B cell (primary cell): ENCODE measurements at regions not wholly inside any gene's neighbourhood (a gene's known extent, or its start where the extent isn't known, plus 50 kb on each side); places are given as distances from the start of the nearest gene placed in this dataset.

Source experiments
- ATAC-seq: fragments of 200-7000 bp; cut with Tn5 transposase; one replicate; pipeline ENCODE4 v1.10.0; 2021; ENCODE audit warnings: low read depth, mild to moderate bottlenecking, moderate number of reproducible peaks, moderate library complexity
- CTCF ChIA-PET: fragments of 350-600 bp; sonication (Branson Sonifier 250); formaldehyde crosslinking; loops from one replicate; lab custom pipeline; 2021; ENCODE audit warnings: antibody characterized with exemption, inconsistent platforms; lab: Charles Lee
- POLR2A ChIA-PET: fragments of 350-600 bp; sonication (Branson Sonifier 250); formaldehyde crosslinking; loops from one replicate; lab custom pipeline; 2021; ENCODE audit warnings: antibody characterized with exemption; lab: Charles Lee
- DNase-seq: peaks from one replicate; pipeline ENCODE4 v3.0.0; 2013
- H2AFZ ChIP-seq: 2 replicates; pipeline ENCODE4 v1.6.1; 2012; ENCODE audit warnings: mild to moderate bottlenecking, low read depth, low read length; ENCODE audit not compliant: insufficient read depth, poor library complexity, severe bottlenecking
- H3K27ac ChIP-seq, 2 donors: 1 replicate in 1 of 2; 2 replicates in 1 of 2; pipeline ENCODE4 v1.5.1; 2012 to 2013; ENCODE audit warnings: low read length in 2 of 2, mild to moderate bottlenecking in 2 of 2, moderate library complexity in 1 of 2
- H3K27me3 ChIP-seq, 4 experiments: fragments of 200-600 bp in 1 of 4; sonication (generic) in 1 of 4; replicated peaks in 1 of 4; 1 replicate in 2 of 4; 2 replicates in 2 of 4; pipeline versions ENCODE4 v1.6.1 to v1.7.0; 2013 to 2016; ENCODE audit warnings: low read length in 3 of 4, mild to moderate bottlenecking in 2 of 4, mixed read lengths in 1 of 4, moderate library complexity in 1 of 4; ENCODE audit not compliant: insufficient read depth in 4 of 4, control insufficient read depth in 3 of 4; ENCODE audit errors: control extremely low read depth in 1 of 4
- H3K36me3 ChIP-seq, 2 experiments: replicated peaks in 1 of 2; 1 replicate in 1 of 2; 2 replicates in 1 of 2; pipeline versions ENCODE4 v1.6.1 to v1.7.1; 2013; ENCODE audit warnings: low read length in 1 of 2; ENCODE audit not compliant: insufficient read depth in 2 of 2, control insufficient read depth in 1 of 2; ENCODE audit errors: control extremely low read depth in 1 of 2, extremely low read depth in 1 of 2
- H3K4me1 ChIP-seq, 2 donors: fragments of 200-600 bp in 1 of 2; sonication (generic) in 1 of 2; 1 replicate in 1 of 2; 2 replicates in 1 of 2; pipeline versions ENCODE4 v1.5.1 to v1.6.1; 2013 to 2017; ENCODE audit warnings: low read length in 2 of 2; ENCODE audit not compliant: control insufficient read depth in 2 of 2, insufficient read depth in 2 of 2
- H3K4me2 ChIP-seq: replicated peaks from 2 replicates; pipeline ENCODE3; 2012; ENCODE audit warnings: mild to moderate bottlenecking, low read depth, low read length; ENCODE audit not compliant: poor library complexity, severe bottlenecking
- H3K4me3 ChIP-seq, 5 experiments: fragments of 200-600 bp in 1 of 5; sonication (generic) in 1 of 5; 1 replicate in 3 of 5; 2 replicates in 2 of 5; pipeline versions ENCODE4 v1.5.1 to v1.7.0; 2011 to 2016; ENCODE audit warnings: low read length in 4 of 5, mild to moderate bottlenecking in 4 of 5, low read depth in 2 of 5, control low read depth in 1 of 5, moderate library complexity in 1 of 5; ENCODE audit not compliant: insufficient read depth in 1 of 5; ENCODE audit errors: control extremely low read depth in 1 of 5, extremely low read depth in 1 of 5
- H3K79me2 ChIP-seq: fragments of 200-600 bp; sonication (generic); one replicate; pipeline ENCODE4 v1.6.0; 2016; ENCODE audit warnings: low read length; ENCODE audit not compliant: control insufficient read depth, insufficient read depth
- H3K9ac ChIP-seq: fragments of 200-600 bp; sonication (generic); 2 replicates; pipeline ENCODE4 v1.6.1; 2017; ENCODE audit warnings: mild to moderate bottlenecking, low read length, moderate library complexity
- H3K9me3 ChIP-seq, 3 donors: one replicate each; pipeline versions ENCODE4 v1.6.1 to v1.7.1; 2013; ENCODE audit warnings: low read length in 2 of 3; ENCODE audit not compliant: control insufficient read depth in 2 of 3, insufficient read depth in 1 of 3; ENCODE audit errors: control extremely low read depth in 1 of 3
- H4K20me1 ChIP-seq: 2 replicates; pipeline ENCODE4 v1.6.0; 2012; ENCODE audit warnings: mild to moderate bottlenecking, low read length; ENCODE audit not compliant: insufficient read depth, control insufficient read depth, poor library complexity, severe bottlenecking
- H3K27ac Mint-ChIP-seq: one replicate; pipeline ENCODE4 v1.8.0; 2021; ENCODE audit warnings: mixed read lengths
- H3K27me3 Mint-ChIP-seq: one replicate; pipeline ENCODE4 v1.8.0; 2021; ENCODE audit warnings: mixed read lengths
- H3K4me1 Mint-ChIP-seq: one replicate; pipeline ENCODE4 v1.8.0; 2021; ENCODE audit warnings: mixed read lengths
- H3K4me3 Mint-ChIP-seq: one replicate; pipeline ENCODE4 v1.8.0; 2021; ENCODE audit warnings: mixed read lengths
- H3K9me3 Mint-ChIP-seq: one replicate; pipeline ENCODE4 v1.8.0; 2022; ENCODE audit warnings: mixed read lengths; ENCODE audit not compliant: insufficient read depth
- CTCF ChIP-seq: fragments of 200-600 bp; IDR thresholded peaks from one replicate; pipeline ENCODE4 v1.8.0; 2022; ENCODE audit warnings: antibody characterized with exemption, mild to moderate bottlenecking
- EZH2 ChIP-seq: IDR thresholded peaks from 2 replicates; pipeline ENCODE4 v1.6.1; 2012; ENCODE audit warnings: borderline replicate concordance, low read depth, mild to moderate bottlenecking, moderate library complexity, low read length; ENCODE audit not compliant: insufficient read depth, poor library complexity, severe bottlenecking
- WGBS: methylation state at CpG from one replicate; pipeline ENCODE4 v1.1.5; 2013; ENCODE audit warnings: missing lambda C conversion rate; ENCODE audit not compliant: insufficient coverage; 5-methylcytosine and 5-hydroxymethylcytosine counted together
- intact Hi-C: fragments of 100-400 bp; cut with micrococcal nuclease; formaldehyde crosslinking; loops from one replicate; pipeline ENCODE4 v1.10.0; 2022

GRCh38 chr13:90070837-90071525 lies 1276.5 kb upstream of the MIR17HG start:
- intact Hi-C loops = no loop called here
- peaks cover 0 to 8% (median 0%) of the 10 kb centered on the region in 3 donors for H3K9me3 ChIP-seq
- H3K4me3 ChIP-seq = no peak overlapping the region
- no peak overlapping the region for H3K27ac ChIP-seq
- Mint-ChIP-seq H3K27ac (no peak overlapping the region), H3K4me1 (no peaks in the 10 kb centered on the region), H3K4me3 (no peak overlapping the region), H3K9me3 (peaks cover 2% of the 10 kb centered on the region), H3K27me3 (no peaks in the 10 kb centered on the region)
- H3K4me2 ChIP-seq = no peak overlapping the region
- CTCF ChIA-PET = no interaction called here
- WGBS = no CpG with 5 or more reads among the region's 4 CpGs
- ATAC-seq (no peak), DNase-seq (no peak)
- H3K9ac ChIP-seq = no peak overlapping the region
- H3K4me1 ChIP-seq = no peaks in the 10 kb centered on the region
- POLR2A ChIA-PET = no interaction called here
- TF ChIP-seq CTCF (no peak), EZH2 (no peak)
- H4K20me1 ChIP-seq = no peaks in the 10 kb centered on the region
- no peaks in the 10 kb centered on the region for H3K27me3 ChIP-seq
- no peak overlapping the region for H2AFZ ChIP-seq
- H3K36me3 ChIP-seq = no peaks in the 10 kb centered on the region
- H3K79me2 ChIP-seq = no peaks in the 10 kb centered on the region

DNA sequence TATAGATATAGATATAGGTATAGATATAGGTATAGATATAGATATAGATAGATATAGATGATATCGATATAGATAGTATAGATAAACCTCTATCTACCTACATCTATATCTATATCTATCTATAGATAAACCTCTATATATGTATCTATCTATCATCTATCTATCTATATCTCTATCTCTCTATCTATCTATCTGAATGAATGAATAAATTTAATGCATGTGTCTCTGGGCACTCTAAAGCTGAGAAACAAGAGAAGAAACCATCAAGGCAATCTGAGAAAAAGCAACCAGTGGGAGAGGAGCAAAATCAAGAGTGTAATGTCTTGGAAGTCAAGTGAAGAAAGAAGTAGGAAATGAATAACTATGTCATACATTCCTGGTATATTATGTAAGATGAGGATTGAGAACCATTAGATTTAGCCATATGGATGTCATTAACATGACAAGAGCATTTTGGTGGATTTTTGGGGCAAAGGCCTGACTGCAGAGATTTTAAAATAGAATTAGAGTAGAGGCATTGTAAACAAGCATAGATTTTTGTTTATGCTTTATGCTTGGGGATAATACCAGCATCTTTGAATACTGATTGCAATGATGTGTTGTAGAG lies 1262.7 kb upstream of the MIR17HG start:
- H3K9ac ChIP-seq = no peak overlapping the region
- no peak overlapping the region for H3K4me2 ChIP-seq
- no peaks in the 10 kb centered on the region for H3K9me3 Mint-ChIP-seq
- H3K4me1 Mint-ChIP-seq = no peaks in the 10 kb centered on the region
- intact Hi-C loops = no loop called here
- peaks cover 0 to 3% (median 2%) of the 10 kb centered on the region in 3 donors for H3K9me3 ChIP-seq
- no peak overlapping the region for H3K27ac ChIP-seq
- no peak overlapping the region for H2AFZ ChIP-seq
- no peaks in the 10 kb centered on the region for H4K20me1 ChIP-seq
- no peak overlapping the region for H3K4me3 Mint-ChIP-seq
- no peaks in the 10 kb centered on the region for H3K4me1 ChIP-seq
- CTCF ChIA-PET = no interaction called here
- H3K79me2 ChIP-seq = no peaks in the 10 kb centered on the region
- no peak overlapping the region for H3K27ac Mint-ChIP-seq
- H3K27me3 Mint-ChIP-seq = no peaks in the 10 kb centered on the region
- no peaks in the 10 kb centered on the region for H3K36me3 ChIP-seq
- ATAC-seq (no peak), DNase-seq (no peak)
- WGBS = no CpG with 5 or more reads among the region's 1 CpG
- POLR2A ChIA-PET = no interaction called here
- no peak overlapping the region for H3K4me3 ChIP-seq
- no peaks in the 10 kb centered on the region for H3K27me3 ChIP-seq
- no peak for TF ChIP-seq EZH2
- TF ChIP-seq CTCF = no peak
